NCI-H1694 treated with DMSO at 0.1 percent for 48 hours (cell line): ENCODE measurements at regions not wholly inside any gene's neighbourhood (a gene's known extent, or its start where the extent isn't known, plus 50 kb on each side); places are given as distances from the start of the nearest gene placed in this dataset.

Experiments used
- DNase-seq: peaks from one replicate; lab custom pipeline; 2025; lab: John Stamatoyannopoulos, UW

DNA sequence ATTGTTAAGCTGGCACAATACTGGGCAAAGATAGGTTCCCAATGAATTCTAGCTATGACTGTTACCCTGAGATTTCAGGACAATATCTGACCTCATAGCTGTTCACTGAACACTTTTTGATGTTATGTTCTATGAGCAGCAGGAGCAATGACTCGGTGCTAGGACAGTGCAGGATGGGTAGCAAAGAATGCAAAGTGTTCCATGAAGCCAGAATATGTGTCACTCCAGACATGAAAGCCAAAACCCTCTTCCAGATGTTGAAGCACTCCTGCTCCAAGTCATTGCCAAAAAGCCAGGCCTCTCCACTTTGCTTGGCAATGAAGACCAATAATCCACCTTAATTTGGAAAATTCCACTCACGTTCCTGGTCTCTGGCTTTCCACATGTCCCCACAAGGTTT, 300.9 kb upstream of the CPEB2 start:
- no peak for DNase-seq

DNA sequence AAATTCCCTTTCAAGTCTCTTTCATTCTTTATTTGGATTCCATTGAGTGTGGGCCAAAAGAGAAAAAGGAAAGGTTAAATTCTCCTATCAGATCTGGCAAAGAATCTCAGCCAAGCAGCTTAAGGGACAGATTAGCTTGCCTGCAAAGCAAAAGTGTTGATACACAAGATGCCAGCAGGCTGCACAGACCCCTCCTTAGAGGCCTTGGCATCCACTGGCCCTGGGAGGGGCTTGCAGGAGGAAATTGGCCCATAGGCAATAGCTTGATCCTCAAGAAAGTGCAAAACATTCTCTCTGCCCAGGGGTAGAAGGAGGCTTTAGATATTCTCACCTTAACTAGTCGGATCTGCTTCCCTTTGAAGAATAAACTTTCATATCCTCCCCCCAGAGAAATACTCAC, 300.4 kb upstream of the CPEB2 start:
- DNase-seq = no peak

GRCh38 chr4:14708574-14708973, 293.7 kb upstream of the CPEB2 start:
- DNase-seq = no peak

DNA sequence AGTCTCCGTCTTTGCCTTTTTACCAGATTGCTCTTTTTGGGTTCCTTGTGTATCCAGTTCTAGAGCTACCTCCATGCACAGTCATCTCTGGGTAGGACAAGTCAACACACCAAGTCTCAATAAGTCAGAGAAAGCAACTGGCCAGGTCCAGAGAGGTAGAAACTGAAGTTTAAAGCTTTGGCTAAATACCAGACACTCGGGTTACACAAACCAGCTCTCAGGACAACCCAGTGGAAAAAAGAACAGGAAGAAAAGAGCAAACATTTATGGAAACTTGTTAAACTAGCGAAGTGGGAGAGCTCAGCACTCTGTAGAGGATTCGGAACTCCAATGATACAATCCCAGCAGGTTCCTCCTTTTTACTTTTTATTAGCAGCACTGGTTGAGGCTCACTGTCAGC, 291.0 kb upstream of the CPEB2 start:
- no peak for DNase-seq

DNA sequence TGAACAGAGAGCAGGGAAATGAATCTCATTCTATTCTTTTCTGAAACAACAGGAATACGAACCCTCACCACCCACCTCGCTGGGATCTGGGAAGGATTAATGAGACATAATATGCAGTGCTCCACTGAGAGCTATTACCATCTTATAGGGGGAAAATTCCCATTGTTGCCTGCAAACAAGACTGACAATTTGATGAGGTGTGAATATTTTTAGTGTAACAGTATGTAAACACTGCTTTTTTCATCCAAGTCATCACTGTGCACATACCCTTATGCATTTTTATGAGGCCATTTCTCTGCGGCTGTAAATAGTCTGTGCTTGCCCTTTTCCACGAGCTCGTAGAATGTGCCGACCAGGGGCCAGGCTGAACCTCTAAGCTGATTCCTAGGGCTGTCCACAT, 285.6 kb upstream of the CPEB2 start:
- DNase-seq = no peak

DNA sequence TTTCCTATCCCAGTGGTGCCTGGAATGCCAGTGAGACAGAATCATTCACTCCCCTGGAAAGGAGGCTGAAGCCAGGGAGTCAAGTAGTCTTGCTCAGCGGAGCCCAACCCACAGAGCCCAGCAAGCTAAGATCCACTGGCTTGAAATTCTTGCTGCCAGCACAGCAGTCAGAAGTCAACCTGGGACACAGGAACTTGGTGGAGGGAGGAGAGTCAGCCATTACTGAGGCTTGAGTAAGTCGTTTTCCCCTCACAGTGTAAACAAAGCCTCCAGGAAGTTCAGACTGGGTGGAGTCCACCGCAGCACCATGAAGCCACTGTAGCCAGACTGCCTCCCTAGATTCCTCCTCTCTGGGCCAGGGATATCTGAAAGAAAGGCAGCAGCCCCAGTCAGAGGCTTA, 283.2 kb upstream of the CPEB2 start:
- no peak for DNase-seq

DNA sequence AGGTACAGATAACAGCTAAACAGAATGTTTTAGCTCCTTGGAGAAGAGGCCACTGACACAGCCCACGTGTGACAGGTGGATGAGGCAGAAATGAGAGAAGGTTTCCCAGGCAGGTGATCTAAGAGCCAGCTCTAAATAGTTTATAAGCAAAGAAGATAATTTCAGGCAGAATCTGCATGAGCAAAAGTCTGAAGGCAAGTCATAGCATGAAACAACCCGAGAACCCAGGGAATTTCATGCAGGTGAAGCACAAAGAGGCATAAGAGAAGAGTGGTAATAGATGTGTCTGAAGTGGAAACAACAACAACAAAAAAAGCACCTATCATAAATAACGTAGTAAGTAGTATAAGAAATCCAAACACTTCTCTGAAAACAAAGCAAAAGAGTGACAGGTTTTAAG, 275.8 kb upstream of the CPEB2 start:
- DNase-seq = no peak

DNA sequence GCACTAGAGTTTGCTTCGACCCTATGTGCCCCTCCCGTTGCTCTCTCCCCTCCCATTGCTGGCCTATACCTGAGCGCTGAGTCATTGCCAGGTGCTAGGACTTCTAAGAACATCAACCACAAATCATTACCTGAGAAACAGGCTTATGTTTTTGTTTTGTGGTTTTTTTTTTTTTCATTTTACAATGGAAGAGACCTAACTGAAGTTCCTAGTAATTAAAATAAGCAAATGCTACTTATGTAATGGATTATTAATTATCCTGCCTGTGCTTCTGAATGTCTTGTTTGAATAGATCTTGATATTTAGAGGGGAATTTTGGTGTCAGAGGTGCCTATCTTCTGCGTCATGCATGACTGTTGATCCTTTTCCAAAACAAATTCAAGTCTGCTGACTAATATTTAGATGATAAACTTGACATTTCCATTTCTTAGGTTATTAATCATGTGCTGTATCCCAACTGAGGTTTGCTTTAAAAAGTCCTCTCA, 275.4 kb upstream of the CPEB2 start:
- DNase-seq = no peak

DNA sequence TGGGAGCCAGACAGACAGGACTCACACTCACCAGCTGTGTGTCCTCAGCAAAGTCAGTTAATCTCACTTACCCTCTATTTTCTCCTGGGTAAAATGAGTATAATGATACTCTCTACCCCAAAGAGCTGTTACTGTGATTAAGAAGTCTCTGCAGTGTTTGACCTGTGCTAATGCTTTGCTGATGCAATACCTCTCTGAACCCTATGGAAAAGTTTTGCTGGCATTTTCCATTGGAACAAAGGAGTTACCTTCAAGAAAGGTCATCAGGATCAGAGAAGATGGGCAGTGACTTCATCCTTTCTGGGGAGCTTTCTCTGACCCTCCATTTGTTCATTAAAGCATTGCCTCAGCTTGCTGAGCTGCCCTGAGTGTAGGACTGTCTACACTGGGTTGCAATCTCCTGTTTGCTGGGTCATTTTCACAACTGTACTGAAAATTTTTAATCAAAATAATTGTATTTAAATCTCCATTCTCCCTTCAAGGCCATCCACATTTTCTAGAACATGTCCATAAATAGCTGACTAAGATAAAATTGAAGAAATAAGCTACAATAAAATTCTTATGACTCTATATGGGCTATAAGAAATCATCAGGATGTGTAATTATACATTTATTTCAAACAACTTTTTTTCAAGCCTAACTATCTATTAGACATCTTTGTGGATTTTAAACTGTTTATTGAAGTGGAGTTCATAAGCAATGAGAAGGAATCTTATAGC, 272.8 kb upstream of the CPEB2 start:
- no peak for DNase-seq

GRCh38 chr4:14742054-14742453, 260.2 kb upstream of the CPEB2 start:
- DNase-seq = no peak

GRCh38 chr4:14743172-14743571, 259.1 kb upstream of the CPEB2 start:
- no peak for DNase-seq

- no peak for DNase-seq
These were observed 258.7 kb upstream of the CPEB2 start for GRCh38 chr4:14743601-14744000.

GRCh38 chr4:14744346-14744745, 257.9 kb upstream of the CPEB2 start:
- no peak for DNase-seq

GRCh38 chr4:14749910-14750309, 252.4 kb upstream of the CPEB2 start:
- DNase-seq = no peak

GRCh38 chr4:14752341-14753046, 249.8 kb upstream of the CPEB2 start:
- no peak for DNase-seq

- no peak for DNase-seq
These were observed 235.1 kb upstream of the CPEB2 start for GRCh38 chr4:14767142-14767541.

- no peak for DNase-seq
These were observed 233.8 kb upstream of the CPEB2 start for GRCh38 chr4:14768449-14768848.

DNA sequence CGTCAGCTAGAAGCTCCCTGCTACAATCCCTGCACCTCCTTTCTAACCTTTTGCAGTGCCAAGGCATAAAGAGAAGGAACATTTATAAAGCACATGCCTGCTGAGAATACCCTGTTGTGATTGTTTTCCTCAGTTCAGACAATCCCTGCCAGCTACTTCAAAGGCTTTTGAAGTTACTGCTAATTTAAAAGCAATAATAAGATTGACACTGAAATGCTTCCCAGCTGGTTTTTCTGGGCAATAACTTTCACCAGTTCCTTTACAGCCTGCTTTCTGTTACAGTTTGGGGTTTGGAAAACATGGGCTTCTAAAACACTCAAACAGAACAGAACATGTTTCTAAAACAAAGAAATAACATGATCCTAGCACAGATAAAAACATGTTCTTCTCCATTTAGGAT, 232.3 kb upstream of the CPEB2 start:
- no peak for DNase-seq

- DNase-seq = no peak
These were observed 231.2 kb upstream of the CPEB2 start for GRCh38 chr4:14771094-14771493.

DNA sequence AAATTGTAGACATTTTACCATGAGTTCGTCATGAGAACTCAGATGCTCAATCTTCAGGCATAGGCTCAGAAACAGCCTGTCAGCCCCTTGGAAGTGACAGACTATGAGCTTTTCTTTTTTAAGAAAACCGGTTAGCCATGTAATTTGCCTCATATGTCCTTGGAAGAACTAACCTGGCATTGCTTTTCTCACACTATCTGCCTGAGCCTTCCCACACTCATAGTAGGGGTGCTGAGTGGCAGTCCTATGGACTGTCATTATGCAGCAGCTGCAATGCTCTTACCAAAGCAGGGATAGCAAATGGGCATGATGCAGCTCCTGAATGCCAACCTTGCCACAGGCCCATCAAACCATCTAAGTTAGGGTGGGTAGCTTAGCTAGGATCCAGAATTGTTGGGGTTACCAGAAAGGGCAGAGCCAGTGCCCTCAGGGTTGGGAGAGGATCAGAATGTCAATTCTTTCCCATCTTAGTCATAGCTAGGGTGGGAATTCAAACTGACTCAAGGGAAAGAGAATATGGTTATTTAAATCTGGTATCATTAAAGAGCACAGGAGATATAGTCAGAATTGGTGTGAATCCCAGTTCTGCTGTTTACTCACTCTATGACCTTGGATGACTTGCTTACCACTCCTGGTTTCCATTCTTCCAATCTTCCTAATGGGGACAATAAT, 230.6 kb upstream of the CPEB2 start:
- DNase-seq = no peak

DNA sequence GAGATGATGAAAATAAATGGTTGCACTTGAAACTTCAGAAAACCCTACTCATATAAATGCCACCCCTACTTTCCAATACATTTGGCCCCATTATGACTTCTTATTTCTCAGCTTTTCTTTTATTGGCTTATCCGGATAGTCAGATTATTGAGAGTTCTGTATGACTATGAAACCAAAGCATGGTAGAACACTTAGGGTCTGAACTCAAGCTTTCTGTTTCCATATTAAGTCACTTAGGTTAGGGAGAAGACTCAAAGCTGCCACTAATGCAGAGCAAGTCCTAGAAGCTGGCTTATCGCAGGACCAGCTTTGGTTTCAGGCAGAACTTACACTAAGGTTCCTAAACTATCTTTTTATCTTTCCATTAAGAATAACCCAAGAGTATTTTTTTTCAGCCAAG, 229.9 kb upstream of the CPEB2 start:
- DNase-seq = no peak

DNA sequence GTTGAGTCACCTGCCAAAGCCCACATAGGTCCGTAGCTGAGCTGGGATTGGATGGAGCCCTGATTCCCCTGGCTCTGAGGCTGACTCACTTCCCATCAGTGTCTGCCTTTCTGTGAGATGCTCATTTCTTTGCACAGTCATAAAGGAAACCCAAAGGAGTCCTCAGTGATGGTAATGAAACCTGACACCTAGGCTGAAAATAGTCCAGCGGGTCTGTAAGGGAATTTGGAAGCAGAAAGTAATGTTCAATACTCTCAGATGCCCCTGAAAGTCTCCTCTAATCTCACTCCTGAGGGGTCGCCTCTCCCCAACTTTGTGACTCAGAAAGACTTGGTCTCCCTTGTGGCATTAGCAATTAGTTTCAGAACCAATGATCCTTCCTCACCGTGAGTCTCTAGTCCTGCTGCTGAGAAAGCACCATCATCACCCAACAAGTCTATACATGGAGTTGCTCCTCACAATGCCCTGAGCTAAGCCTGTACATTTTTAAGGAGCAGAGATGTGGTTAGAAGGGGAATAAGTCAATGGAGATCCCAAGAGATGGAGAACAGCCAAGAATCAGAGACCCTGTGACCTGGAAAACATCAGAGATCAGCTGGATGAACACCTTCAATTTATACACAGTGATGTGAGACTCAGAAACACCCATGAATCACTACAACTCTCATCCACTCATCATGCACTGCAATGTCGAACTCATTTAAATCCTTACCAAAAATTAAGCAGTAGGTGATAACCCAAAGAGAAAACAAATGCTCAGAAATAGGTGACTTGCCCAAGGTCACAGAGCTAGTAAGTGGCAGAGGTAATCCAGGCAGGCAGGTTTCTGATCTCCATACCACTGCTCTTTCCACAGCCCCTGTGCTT, 219.0 kb upstream of the CPEB2 start:
- no peak for DNase-seq
